IPS-NIHi7 (cell line): ENCODE measurements at regions not wholly inside any gene's neighbourhood (a gene's known extent, or its start where the extent isn't known, plus 50 kb on each side); places are given as distances from the start of the nearest gene placed in this dataset.

ENCODE experiments used
- DNase-seq: peaks from one replicate; pipeline ENCODE4 v3.0.0; 2012; ENCODE audit warnings: mixed read lengths; ENCODE audit errors: extremely low spot score

GRCh38 chr11:112784323-112785073 lies 176.7 kb upstream of the NCAM1 start:
- DNase-seq: peak; percentile 57

DNA sequence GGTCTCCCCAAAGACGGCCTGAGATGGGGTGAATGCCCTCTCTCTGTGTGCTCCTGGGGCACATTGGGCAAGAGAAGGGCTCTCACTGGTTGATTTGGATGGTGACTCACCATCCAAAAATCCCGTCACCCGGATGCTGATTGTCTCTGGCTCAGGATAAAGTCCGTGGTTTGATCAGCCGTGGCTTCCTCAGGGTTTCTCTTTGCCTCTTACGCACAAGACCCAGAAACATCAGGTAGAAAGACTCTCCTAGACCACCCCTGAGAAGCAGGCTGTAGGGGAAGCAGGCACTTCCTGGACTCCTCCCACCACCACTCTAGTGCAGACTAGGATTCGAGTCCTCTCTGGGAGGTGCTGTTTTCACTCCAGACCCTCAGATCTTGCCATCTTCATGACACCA lies 176.1 kb upstream of the NCAM1 start:
- DNase-seq: no peak

- no peak for DNase-seq
These were observed 175.5 kb upstream of the NCAM1 start for GRCh38 chr11:112785719-112786118.

DNA sequence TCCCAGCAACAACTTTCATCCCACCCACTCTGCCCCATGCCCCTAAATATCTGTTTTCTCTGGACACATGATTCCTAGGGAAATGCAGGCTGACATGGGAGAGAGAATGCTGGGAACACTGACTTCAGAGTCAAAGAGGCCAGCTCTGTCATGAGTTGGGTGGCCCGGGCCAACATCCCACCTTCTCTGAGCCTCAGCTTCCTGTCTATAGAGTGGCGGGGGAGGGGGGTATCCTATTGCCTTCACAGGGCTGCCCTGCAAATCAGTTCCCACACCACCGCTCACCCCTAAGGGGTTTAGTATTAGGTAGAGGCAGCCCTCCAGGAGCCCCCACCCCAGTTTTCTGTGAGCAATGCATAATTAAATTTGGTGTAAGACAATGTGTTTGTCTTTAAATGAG lies 175.0 kb upstream of the NCAM1 start:
- DNase-seq: no peak

GRCh38 chr11:112786886-112787530 lies 174.2 kb upstream of the NCAM1 start:
- DNase-seq: no peak

GRCh38 chr11:112789481-112789880 lies 171.7 kb upstream of the NCAM1 start:
- no peak for DNase-seq

DNA sequence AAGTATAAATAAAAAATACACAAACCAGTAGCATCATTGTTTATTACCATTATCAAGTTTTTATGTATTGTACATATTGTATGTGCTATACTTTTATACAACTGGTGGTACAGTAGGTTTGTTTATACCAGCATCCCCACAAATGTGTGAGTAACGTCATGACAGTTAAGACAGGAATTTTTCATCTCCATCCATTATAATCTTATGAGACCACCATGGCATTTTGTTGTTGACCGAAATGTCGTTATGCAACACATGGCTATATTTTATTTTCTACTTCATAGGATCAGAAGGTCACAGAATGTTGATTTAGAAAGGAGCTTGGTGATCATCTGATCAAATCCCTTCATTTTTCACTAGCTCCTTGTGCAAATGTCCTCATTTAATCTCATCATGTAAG lies 170.9 kb upstream of the NCAM1 start:
- DNase-seq: no peak

GRCh38 chr11:112792070-112792469 lies 169.2 kb upstream of the NCAM1 start:
- DNase-seq: no peak

- no peak for DNase-seq
These were observed 167.8 kb upstream of the NCAM1 start for GRCh38 chr11:112793416-112793815.

- DNase-seq: no peak
These were observed 166.8 kb upstream of the NCAM1 start for GRCh38 chr11:112794331-112794846.

- DNase-seq: peak; percentile 74
These were observed 165.9 kb upstream of the NCAM1 start for GRCh38 chr11:112795142-112795815.

DNA sequence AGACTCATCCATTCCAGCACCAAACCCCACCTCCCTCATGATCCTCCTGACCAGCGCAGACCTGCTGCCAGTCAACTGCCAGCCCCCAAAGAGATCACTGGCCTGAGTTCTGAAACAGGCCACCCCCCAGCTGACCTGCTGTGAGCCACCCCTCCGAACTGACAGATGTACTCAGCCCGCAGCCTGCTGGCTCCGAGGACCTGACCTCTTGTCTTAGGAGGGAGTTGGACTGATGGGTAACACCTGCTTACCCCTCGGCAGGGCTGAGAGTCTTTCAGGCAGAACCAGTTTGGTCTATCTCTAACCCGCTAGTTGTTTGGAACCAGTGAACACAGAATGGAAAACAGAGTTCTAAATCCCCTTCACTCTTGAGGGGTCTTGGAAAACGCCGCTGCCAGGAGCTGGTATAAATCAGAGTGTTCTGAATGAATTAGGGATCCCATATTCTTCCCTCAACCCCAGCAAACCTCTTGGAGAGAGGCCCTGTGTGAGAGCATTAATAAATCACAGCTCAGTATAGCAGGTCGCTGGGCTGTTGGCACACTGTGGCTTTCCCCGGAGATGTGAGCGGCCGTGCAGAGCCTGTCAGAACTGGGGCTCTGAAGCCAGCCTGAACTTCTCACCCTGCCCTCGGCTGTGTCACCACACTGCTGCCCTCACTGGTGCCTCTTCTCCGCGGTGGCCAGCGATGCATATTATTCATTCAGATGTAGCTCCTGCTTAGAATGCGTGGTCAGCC lies 165.1 kb upstream of the NCAM1 start:
- no peak for DNase-seq

GRCh38 chr11:112797092-112797491 lies 164.1 kb upstream of the NCAM1 start:
- peak; percentile 83 for DNase-seq

DNA sequence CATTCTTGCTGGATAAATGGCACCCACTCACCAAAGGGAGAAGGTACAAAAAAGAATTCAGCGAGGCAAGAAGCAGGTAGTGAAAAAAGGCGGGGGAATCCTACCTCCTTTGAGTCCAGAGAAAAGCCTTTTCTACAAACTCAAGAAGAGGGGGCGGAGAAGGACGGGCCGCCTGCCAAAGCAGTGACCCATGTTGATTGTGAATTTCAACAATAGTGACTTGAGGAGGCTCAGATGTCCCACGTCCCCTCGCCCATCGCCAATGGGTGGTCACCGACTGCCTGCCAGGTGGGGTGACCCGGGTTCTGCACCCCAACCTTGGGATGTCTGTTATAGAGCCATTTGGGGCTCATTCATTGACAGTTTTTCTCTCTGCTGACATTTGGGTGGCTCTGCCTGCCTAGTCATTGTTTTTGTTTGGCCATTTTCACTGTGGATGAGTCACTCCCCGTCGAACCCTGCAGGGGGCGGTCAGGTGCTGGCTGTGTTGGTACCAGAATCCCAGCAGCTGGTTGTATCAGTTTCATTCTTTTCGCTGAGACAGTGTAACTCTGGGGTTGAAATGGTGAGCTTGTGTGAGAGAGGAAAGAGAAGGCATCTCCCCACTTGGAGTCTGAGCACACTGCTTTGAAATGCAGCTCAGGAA lies 163.4 kb upstream of the NCAM1 start:
- peak; percentile 70 for DNase-seq

- no peak for DNase-seq
These were observed 160.0 kb upstream of the NCAM1 start for GRCh38 chr11:112801025-112801816.

- DNase-seq: no peak
These were observed 159.5 kb upstream of the NCAM1 start for GRCh38 chr11:112801817-112802088.

- DNase-seq: no peak
These were observed 155.6 kb upstream of the NCAM1 start for GRCh38 chr11:112805658-112806057.

- no peak for DNase-seq
These were observed 155.0 kb upstream of the NCAM1 start for GRCh38 chr11:112806256-112806655.

DNA sequence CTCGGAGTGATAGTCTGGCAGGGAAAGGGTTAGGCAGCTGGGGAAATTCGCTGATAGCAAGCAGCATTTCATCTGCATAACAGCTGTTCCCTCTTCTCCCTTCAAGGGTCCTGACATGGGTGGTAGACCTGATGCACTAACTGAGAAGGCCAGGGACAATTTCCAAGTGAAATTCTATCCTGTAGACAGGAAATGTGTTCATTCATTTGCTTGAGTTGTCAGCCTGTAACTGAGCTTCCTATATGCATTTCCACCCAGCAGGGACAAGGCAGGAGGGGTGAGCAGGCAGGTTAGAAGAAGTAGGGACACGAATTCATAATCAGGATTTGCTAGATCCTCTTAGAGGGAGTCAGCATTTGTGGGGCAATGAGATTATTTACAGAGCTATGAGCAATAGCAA lies 154.3 kb upstream of the NCAM1 start:
- DNase-seq: no peak

GRCh38 chr11:112809429-112809828 lies 151.8 kb upstream of the NCAM1 start:
- no peak for DNase-seq

DNA sequence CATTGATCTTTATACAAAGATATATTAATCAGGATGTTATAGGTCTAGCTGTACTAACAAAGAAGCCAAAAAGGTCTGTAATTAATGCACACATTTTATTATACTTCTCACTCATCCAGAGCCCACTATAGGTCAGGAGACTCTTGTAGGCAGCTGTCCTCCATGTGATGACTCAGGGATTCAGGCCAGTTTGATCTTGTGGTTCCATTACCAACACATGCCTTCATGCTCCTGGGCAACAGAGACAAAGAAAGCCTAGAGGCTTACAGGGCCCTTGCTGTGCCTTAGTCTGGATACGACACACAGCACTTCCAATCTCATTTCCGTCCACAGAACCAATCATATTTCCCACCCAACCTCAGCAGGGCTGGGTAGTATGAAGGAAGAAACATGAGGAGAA lies 150.3 kb upstream of the NCAM1 start:
- DNase-seq: no peak
